ENCODE measurements at regions not wholly inside any gene's neighbourhood (a gene's known extent, or its start where the extent isn't known, plus 50 kb on each side); places are given as distances from the start of the nearest gene placed in this dataset.
"Not testable (repeated sequence)": the region's sequence is repeated elsewhere in the genome, so short reads cannot be mapped to it uniquely, and the experiment has no call there.

DNA sequence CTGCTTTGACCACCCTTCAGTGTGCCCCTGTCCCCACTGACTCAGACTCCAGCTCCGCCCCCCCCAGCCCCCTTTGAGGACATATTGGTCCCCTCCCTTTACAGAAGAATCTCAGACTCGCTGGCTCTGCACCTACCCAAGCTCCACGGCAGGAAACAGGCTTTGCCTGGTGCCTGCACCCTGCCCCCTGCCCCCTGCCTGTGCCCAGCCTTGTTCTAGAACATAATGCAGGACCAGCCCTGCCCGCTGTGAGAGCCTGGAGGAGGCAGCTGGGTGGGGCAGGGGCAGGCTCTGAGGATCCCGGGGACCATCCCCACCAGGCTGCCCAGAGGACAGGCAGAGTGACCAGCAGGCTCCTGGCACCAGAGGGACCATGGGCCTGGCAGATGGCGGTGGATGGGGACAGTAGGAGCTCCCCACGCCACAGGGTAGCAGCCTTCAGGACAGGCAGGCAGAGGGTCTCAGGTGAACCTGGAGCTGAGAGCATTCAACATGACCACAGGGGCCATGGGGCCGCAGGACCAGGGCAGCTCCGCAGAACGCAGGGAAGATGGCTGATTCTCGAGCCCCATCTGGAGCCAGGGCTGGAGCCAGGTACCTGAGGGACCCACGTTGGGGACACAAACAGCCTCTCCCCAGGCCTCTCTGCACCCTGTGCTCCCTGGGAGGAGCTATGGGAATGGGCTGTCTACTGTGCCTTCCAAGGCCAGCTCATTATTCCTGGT lies 165.0 kb upstream of the FOXD4L5 start:
- not testable (repeated sequence) for DNase-seq

DNA sequence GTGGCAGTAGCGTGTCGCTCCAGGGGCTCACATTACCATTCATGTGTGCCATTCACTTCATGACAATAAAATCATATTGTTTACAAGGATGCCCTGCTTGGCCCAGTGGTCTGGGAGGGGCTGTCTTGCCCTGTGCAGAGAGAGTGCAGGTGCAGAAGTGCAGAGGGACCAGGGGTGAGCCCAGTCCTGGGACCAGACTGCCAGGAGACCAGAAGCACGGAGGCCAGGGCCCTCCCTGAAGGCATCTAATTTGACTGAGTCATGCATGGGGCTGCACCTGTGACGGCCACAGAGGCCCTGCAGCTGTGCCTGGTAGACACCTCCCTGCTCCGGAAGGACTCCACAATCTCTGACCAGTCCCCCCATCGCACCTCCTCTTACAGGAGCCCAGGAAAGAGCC lies 164.4 kb upstream of the FOXD4L5 start:
- no peak for DNase-seq

GRCh38 chr9:65447146-65447545 lies 162.1 kb upstream of the FOXD4L5 start:
- not testable (repeated sequence) for DNase-seq

GRCh38 chr9:65445991-65446390 lies 161.0 kb upstream of the FOXD4L5 start:
- DNase-seq = not testable (repeated sequence)

DNA sequence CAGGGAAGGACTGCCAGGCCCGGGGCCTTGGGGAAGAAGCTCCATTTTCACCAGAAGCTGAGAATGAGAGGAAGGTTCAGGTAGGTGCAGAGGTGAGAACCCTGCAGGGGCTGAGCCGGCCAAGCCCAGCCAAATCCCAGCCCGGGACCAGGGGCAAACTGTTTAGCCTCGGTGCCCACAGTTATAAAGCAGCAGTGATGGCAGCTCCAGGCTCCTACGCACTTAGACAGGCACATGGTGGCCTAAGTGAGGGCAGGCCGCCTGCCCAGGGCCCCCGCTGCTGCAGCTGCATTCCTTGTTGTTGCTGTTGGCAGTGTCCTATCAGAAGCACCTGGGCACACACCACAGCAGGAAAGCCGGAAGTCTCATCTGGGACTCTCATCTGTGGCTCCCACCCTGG lies 159.9 kb upstream of the FOXD4L5 start:
- no peak for DNase-seq

DNA sequence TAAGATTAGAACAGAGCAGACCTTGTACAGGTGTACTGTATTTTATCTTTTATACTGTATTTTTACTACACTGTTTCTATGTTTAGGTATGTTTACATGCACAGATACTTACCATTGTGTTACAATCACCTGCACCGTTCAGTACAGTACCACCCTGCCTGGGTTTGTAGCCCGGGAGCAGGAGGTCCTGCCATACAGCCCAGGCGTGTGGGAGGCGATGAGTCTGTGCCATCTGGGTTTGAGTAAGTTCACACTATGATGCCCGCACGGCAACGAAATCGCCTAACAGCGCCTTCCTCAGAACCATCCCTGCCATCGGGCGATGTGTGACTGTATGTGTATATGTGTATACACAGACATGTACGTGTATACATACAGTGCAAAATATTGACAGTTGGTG lies 157.1 kb upstream of the FOXD4L5 start:
- not testable (repeated sequence) for DNase-seq

DNA sequence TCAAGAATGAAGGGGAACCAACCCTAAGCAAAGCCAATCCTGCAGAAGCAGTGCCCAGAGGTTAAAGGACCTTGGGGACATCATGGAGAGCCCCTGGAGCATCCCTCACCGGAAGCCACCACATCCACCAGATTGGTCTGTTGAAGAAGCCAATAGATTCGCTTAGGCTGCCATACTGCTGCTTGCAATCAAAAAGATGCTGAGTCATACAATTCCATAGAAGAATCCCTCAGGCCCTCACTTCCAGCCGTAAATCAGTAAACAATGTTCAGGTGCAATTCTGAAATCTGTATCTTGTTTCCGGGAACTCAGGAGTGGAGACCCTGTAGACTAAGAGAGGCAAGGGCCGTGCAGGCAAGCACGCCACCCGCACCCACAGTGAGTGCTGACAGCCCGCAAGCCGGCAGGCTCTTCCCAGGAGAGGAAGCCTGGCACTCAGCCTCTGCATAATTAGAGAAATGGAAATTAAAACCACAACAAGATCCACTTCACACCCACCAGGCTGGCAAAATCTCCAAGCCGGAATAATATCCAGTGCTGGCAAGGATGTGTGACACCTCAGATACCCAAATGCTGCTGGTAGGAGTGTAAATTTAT lies 156.4 kb upstream of the FOXD4L5 start:
- not testable (repeated sequence) for DNase-seq

GRCh38 chr9:65437724-65438123 lies 152.7 kb upstream of the FOXD4L5 start:
- DNase-seq = no peak

GRCh38 chr9:65435464-65435863 lies 150.5 kb upstream of the FOXD4L5 start:
- peak in 1 of 3 experiments; percentile 7 for DNase-seq

- no peak for DNase-seq
Observed at GRCh38 chr9:65432722-65433323, 147.8 kb upstream of the FOXD4L5 start.

- DNase-seq = no peak
Observed at GRCh38 chr9:65432051-65432450, 147.0 kb upstream of the FOXD4L5 start.

DNA sequence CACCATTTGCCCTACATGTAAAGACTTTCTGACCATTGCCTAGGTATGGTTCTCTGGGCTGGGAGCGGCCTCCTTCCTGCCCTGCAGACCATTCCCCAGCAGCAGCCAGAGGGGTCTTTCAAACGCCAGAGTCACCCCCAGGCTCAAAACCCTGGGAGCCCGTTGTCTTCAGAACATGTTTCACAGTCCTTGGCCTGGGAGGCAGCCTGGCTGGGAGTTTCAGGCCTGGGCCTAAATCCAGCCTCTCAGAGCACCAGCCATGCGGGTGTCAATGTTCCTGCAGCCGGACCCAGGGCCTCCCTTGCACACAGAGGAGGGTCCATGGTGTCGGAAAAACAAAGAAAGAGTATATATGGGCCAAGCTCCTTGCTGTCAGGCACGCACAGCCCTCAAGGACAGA lies 145.2 kb upstream of the FOXD4L5 start:
- no peak for DNase-seq

GRCh38 chr9:65427361-65427760 lies 142.4 kb upstream of the FOXD4L5 start:
- not testable (repeated sequence) for DNase-seq

GRCh38 chr9:65426813-65427212 lies 141.8 kb upstream of the FOXD4L5 start:
- DNase-seq = not testable (repeated sequence)

DNA sequence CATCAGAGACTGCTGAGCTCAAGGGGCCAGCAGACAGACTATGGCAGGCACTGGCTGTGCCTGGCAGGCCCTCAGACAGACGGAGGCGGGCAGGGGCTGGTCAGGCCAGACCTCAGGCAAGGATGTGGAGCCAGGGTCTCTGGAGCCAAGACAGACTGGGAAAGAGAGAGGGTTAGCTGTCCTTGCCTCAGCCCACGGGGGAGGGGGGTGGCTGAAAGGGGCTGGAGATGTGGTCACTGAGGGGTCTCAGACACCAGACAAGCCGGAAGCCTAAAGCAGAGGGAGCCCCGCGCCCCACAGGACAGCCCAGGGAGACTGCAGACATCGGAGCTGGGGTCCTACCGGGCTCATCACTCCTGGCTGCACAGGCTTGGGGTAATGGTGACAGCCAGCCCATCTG lies 141.2 kb upstream of the FOXD4L5 start:
- no peak for DNase-seq

GRCh38 chr9:65425183-65425582 lies 140.2 kb upstream of the FOXD4L5 start:
- peak in 1 of 3 experiments; percentile 27 for DNase-seq

GRCh38 chr9:65424437-65424984 lies 139.5 kb upstream of the FOXD4L5 start:
- peak in 1 of 3 experiments; percentile 30 for DNase-seq

DNA sequence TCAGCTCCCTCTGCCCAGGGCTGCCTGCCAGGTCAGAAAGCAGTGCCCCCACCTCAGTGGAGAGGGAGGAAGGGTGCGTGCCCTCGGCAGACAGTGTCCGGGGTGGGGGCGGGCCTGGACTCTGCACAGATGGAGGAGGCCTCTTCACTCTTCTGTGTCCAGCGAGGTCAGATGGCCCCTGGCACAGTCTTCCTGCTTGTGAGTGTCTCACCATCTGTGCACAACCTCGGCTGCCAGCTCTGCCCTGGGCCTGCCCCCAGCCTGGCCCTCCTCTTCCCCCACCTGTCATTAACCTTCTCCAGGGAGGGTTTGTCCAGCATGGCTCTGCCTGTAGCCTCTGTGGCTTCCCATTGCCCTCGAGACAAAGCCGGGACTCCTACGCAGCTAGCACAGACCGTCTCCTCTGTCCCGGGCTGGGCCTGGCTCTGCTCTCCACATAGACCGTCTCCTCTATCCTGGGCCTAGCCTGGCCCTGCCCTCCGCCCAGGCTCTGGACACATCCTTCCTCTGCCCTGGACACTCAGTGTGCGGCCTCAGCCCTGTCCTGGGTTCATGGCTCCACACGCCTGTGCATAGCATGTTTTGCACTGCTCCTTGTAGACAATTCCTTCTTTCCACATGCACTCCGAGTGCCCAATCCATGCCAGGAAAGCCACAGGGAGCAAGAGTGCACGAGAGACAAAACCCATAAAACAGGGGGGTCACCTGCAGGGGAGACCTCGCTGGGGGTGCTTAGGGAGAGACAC lies 138.9 kb upstream of the FOXD4L5 start:
- DNase-seq = not testable (repeated sequence)

GRCh38 chr9:65422966-65423690 lies 138.1 kb upstream of the FOXD4L5 start:
- DNase-seq = not testable (repeated sequence)

DNA sequence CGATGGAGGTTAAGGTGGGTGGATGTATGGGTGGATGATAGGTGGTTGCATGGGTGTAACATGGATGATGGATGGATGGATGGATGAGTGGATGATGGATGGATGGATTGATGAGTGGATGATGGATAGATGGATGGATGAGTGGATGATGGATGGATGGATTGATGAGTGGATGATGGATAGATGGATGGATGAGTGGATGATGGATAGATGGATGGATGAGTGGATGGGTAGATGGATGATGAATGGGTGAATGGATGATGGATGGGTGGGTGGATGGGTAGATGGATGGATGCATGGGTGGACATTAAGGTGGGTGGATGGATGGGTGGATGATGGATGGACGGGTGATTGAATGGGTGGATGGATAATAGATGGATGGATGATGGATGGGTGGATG lies 136.5 kb upstream of the FOXD4L5 start:
- DNase-seq = not testable (repeated sequence)

DNA sequence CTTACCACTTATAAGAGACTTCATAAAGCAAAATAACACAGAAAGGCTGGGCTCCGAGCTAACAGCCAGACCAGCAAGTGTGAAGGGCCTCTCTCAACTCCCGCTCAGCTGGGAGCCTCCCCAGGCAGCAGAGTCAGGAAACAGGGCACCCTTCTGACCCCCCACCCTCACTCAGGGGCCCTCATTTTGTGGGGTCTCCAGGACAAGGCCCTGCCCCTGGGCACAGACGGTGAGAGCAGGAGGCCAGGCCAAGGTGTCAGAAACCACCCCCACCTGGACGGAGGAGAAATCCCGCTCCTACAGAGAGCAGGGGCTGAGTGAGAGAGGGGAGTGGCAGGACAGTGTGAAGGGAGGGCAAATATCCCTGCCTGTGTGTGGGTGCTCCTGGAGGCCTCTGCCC lies 135.8 kb upstream of the FOXD4L5 start:
- no peak for DNase-seq

DNA sequence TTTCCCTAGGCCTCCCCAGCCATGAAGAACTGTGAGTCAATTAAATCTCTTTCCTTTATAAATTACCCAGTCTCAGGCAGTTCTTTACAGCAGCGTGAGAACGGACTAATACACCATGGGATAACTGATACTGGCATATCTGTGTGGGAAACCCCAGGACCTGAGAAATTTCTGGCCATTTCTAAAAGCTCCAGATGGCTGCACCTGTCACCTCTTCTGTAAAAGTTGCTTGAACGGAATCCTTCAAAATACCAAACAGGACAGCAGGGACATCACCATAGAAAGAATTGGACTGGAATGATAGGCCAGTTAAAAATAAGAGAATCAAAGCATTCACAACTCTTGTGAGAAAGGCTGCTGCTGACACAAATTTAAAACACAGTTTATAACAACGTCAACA lies 134.0 kb upstream of the FOXD4L5 start:
- not testable (repeated sequence) for DNase-seq
